ENCODE measurements at regions not wholly inside any gene's neighbourhood (a gene's known extent, or its start where the extent isn't known, plus 50 kb on each side); places are given as distances from the start of the nearest gene placed in this dataset.

DNA sequence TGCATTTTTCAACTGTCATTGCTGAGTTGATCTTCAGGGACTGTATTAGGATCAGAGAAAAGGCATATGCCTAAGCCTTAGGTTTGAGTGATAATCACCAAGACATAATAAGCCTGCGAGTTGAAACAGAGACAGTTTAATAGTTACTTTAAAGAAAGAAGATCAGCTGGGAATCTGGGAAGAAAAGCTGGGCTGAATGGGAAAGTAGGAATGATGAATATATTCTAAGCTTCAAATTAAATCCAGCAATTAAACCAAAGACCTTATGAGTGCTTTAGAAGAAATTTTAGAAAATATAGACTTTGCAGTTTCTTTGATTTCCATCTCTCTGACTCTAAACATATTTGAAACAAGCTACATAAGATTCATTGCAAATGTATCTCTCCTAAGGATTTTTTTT lies 222.3 kb downstream of the ENC1 start:
- no peak for TF ChIP-seq POLR2AphosphoS5 (IDR thresholded peaks at IDR 0.05; ENCODE audit: low read depth, low read length)
- TF ChIP-seq POLR2A (IDR thresholded peaks at IDR 0.05; ENCODE audit: low read depth, low read length) = no peak
- no peak for TF ChIP-seq TAF1 (IDR thresholded peaks at IDR 0.05; ENCODE audit: borderline replicate concordance, low read depth, low read length)
